Activated CD8-positive, alpha-beta T cell treated with anti-CD3 and anti-CD28 coated beads, Interleukin-2, amount 10 ng/mL, durations not matched to agents 7 days and 5 days (primary cell): ENCODE measurements at regions not wholly inside any gene's neighbourhood (a gene's known extent, or its start where the extent isn't known, plus 50 kb on each side); places are given as distances from the start of the nearest gene placed in this dataset.
A peak's percentile ranks its signal among the peaks of the same experiment; 100 is the strongest.

Experiments used
- ATAC-seq: fragments of 150-1000 bp; cut with Tn5 transposase; one replicate; pipeline ENCODE4 v1.10.0; 2021; ENCODE audit warnings: moderate library complexity
- CTCF ChIA-PET: fragments of 350-600 bp; sonication (Branson Sonifier 250); formaldehyde crosslinking; loops from one replicate; lab custom pipeline; 2021; ENCODE audit warnings: antibody characterized with exemption; lab: Charles Lee
- POLR2A ChIA-PET: fragments of 350-600 bp; sonication (Branson Sonifier 250); formaldehyde crosslinking; loops from one replicate; lab custom pipeline; 2021; ENCODE audit warnings: antibody characterized with exemption; lab: Charles Lee
- DNase-seq: peaks from one replicate; pipeline ENCODE4 v3.0.0-alpha.2; 2020
- H3K27ac Mint-ChIP-seq: one replicate; pipeline ENCODE4 v1.8.0; 2021; ENCODE audit warnings: mild to moderate bottlenecking, mixed read lengths
- H3K27me3 Mint-ChIP-seq: one replicate; pipeline ENCODE4 v1.8.0; 2021; ENCODE audit warnings: low read depth, mixed read lengths
- H3K36me3 Mint-ChIP-seq: one replicate; pipeline ENCODE4 v1.8.0; 2021; ENCODE audit warnings: low read depth, mixed read lengths
- H3K4me1 Mint-ChIP-seq: one replicate; pipeline ENCODE4 v1.8.0; 2021; ENCODE audit warnings: low read depth, mixed read lengths
- H3K4me3 Mint-ChIP-seq: one replicate; pipeline ENCODE4 v1.8.0; 2021; ENCODE audit warnings: mild to moderate bottlenecking, mixed read lengths
- H3K9me3 Mint-ChIP-seq: one replicate; pipeline ENCODE4 v1.8.0; 2022; ENCODE audit warnings: mixed read lengths; ENCODE audit not compliant: insufficient read depth

- H3K9me3 Mint-ChIP-seq = no peaks in the 10 kb centered on the region
- H3K27ac Mint-ChIP-seq = no peak overlapping the region
- DNase-seq = no peak
- CTCF ChIA-PET = no interaction called here
- H3K4me1 Mint-ChIP-seq = no peaks in the 10 kb centered on the region
- no peaks in the 10 kb centered on the region for H3K36me3 Mint-ChIP-seq
- no peaks in the 10 kb centered on the region for H3K27me3 Mint-ChIP-seq
- POLR2A ChIA-PET = no interaction called here
- ATAC-seq = no peak
- H3K4me3 Mint-ChIP-seq = no peak overlapping the region
Measured at GRCh38 chr2:152929628-152930027, 211.2 kb downstream of the ARL6IP6 start.

- DNase-seq (peak; percentile 62), ATAC-seq (peak; percentile 44)
- no peak overlapping the region for H3K4me3 Mint-ChIP-seq
- no peaks in the 10 kb centered on the region for H3K36me3 Mint-ChIP-seq
- H3K9me3 Mint-ChIP-seq = no peaks in the 10 kb centered on the region
- POLR2A ChIA-PET = no interaction called here
- CTCF ChIA-PET = interaction anchor here (0.6 to 1.3 kb wide), 6 partner anchors 9 to 554 kb away, joined by 3 to 4 read pairs (median 3); no protein-coding TSS in a partner anchor
- H3K27me3 Mint-ChIP-seq = no peaks in the 10 kb centered on the region
- no peak overlapping the region for H3K27ac Mint-ChIP-seq
- H3K4me1 Mint-ChIP-seq = no peaks in the 10 kb centered on the region
Measured at GRCh38 chr2:152925547-152926448, 207.4 kb downstream of the ARL6IP6 start.

DNA sequence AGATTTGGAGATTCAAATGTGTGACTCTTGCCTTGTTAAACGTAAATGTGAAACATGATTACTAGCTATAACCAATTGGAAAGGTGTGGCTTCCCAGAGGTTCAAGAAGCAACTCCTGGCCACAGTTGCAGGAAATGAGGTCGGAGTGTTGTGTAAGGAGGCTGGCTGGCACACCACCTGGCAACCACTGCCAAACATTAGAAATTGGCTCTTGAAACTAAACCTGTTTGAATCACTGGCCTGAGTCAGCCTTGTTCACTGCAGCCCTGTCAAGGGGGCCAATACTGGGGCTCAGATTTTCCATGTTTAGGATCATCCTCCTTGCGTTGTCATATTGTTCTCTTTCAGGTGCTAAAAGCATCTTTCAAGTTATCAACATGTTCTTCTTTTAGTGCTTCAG, 206.3 kb downstream of the ARL6IP6 start:
- DNase-seq (no peak), ATAC-seq (no peak)
- ChIA-PET CTCF (interaction anchor here (1.4 kb wide), 1 partner anchor 11 kb away, joined by 3 read pairs; no protein-coding TSS in a partner anchor), POLR2A (no interaction called here)
- H3K9me3 Mint-ChIP-seq = no peaks in the 10 kb centered on the region
- H3K27ac Mint-ChIP-seq = no peak overlapping the region
- H3K36me3 Mint-ChIP-seq = no peaks in the 10 kb centered on the region
- no peaks in the 10 kb centered on the region for H3K27me3 Mint-ChIP-seq
- H3K4me3 Mint-ChIP-seq = no peak overlapping the region
- no peaks in the 10 kb centered on the region for H3K4me1 Mint-ChIP-seq

DNA sequence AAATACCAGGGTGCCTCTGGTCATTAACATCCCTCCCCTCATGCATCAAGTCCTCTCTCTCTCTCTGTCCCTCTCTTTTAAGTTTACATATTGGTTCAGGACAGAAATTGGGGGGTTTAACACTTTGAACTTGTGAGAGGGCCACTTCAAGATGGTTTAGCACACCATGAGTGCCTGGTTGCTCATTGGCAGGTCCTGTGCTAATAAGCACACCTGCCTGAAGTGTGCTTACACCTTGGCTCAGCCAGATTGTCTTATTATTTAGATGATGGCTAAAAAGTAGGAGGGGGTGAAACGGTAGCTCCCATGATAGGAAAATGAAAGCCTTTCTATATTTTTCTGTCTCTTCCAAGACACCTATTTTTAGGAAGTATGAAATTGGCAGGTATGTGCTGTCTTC, 205.8 kb downstream of the ARL6IP6 start:
- H3K4me3 Mint-ChIP-seq = no peak overlapping the region
- H3K9me3 Mint-ChIP-seq = no peaks in the 10 kb centered on the region
- ATAC-seq = no peak
- no peaks in the 10 kb centered on the region for H3K27me3 Mint-ChIP-seq
- H3K36me3 Mint-ChIP-seq = no peaks in the 10 kb centered on the region
- no peak for DNase-seq
- no peaks in the 10 kb centered on the region for H3K4me1 Mint-ChIP-seq
- ChIA-PET CTCF (interaction anchor here (1.4 kb wide), 1 partner anchor 12 kb away, joined by 3 read pairs; no protein-coding TSS in a partner anchor), POLR2A (no interaction called here)
- no peak overlapping the region for H3K27ac Mint-ChIP-seq

DNA sequence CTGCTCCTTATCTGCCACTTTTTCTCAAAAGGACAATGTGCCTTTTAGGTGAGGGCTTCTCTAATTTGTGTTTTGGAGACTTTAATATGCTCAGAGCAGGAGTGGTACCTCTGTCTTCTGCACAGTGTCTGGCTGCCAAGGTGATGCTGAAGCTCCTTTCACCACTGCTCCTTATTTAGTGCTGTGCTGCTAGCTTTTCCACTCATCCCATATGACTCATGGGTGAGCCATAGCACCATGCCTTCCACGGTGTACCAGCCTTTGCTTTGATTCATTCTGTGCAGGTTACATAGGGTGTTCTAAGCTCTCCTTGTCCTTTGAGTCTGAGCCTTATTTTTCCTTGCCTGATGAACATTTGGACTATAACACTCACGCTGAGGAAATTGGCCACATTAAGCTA, 202.4 kb downstream of the ARL6IP6 start:
- H3K9me3 Mint-ChIP-seq = no peaks in the 10 kb centered on the region
- no peak overlapping the region for H3K27ac Mint-ChIP-seq
- DNase-seq (no peak), ATAC-seq (no peak)
- CTCF ChIA-PET = no interaction called here
- no peaks in the 10 kb centered on the region for H3K4me1 Mint-ChIP-seq
- POLR2A ChIA-PET = no interaction called here
- no peaks in the 10 kb centered on the region for H3K36me3 Mint-ChIP-seq
- H3K4me3 Mint-ChIP-seq = no peak overlapping the region
- no peaks in the 10 kb centered on the region for H3K27me3 Mint-ChIP-seq

DNA sequence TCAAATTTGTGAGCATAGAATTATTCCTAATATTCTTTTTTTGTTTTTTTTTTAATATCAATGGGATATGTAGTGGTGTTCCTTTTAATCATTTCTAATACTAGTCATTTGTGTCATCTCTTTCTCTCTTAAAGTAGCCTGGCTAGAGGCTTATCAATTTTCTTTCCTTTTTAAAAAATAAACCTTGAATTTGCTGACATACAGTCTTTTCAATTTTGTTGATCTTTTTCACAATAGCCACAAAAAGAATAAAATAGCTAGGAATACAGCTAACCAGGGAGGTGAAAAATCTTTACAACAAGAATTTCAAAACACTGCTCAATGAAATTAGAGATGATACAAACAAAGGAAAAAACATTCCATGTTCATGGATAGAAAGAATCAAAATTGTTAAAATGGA, 192.6 kb downstream of the ARL6IP6 start:
- Mint-ChIP-seq H3K27ac (no peak overlapping the region), H3K36me3 (no peaks in the 10 kb centered on the region), H3K4me3 (no peak overlapping the region), H3K4me1 (no peaks in the 10 kb centered on the region), H3K27me3 (no peaks in the 10 kb centered on the region), H3K9me3 (no peaks in the 10 kb centered on the region)
- DNase-seq = no peak
- ChIA-PET POLR2A (no interaction called here), CTCF (no interaction called here)
- ATAC-seq = no peak

- H3K4me1 Mint-ChIP-seq = no peaks in the 10 kb centered on the region
- ChIA-PET POLR2A (no interaction called here), CTCF (no interaction called here)
- no peaks in the 10 kb centered on the region for H3K36me3 Mint-ChIP-seq
- H3K27me3 Mint-ChIP-seq = no peaks in the 10 kb centered on the region
- DNase-seq (no peak), ATAC-seq (no peak)
- no peak overlapping the region for H3K4me3 Mint-ChIP-seq
- H3K27ac Mint-ChIP-seq = no peak overlapping the region
- no peaks in the 10 kb centered on the region for H3K9me3 Mint-ChIP-seq
Measured at GRCh38 chr2:152907046-152907445, 188.6 kb downstream of the ARL6IP6 start.

- Mint-ChIP-seq H3K4me3 (no peak overlapping the region), H3K4me1 (no peaks in the 10 kb centered on the region), H3K27me3 (no peaks in the 10 kb centered on the region), H3K36me3 (no peaks in the 10 kb centered on the region), H3K9me3 (no peaks in the 10 kb centered on the region), H3K27ac (no peak overlapping the region)
- DNase-seq (no peak), ATAC-seq (no peak)
- ChIA-PET POLR2A (no interaction called here), CTCF (no interaction called here)
Measured at GRCh38 chr2:152894051-152894450, 175.6 kb downstream of the ARL6IP6 start.

DNA sequence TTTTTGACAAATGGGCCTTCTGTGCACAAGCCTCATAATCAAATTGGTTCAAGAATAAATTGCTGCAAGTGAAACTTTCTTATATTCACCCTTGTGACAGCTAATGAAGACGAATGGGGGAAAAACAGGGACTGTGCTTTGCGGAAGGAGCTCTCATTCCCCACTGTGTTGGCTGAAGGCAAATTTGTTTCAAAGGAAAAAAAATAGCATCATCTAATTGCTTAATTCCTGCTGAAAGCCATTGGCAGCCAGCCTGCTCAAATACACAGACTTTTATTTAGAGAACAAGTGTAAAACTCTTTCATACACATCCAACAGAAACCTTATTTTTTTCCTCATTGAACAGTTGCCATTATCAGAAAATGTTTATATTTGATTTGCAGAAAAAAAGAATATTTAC, 172.3 kb downstream of the ARL6IP6 start:
- Mint-ChIP-seq H3K9me3 (no peaks in the 10 kb centered on the region), H3K36me3 (no peaks in the 10 kb centered on the region), H3K4me3 (no peak overlapping the region), H3K27me3 (no peaks in the 10 kb centered on the region), H3K27ac (no peak overlapping the region), H3K4me1 (no peaks in the 10 kb centered on the region)
- ChIA-PET POLR2A (no interaction called here), CTCF (no interaction called here)
- ATAC-seq (no peak), DNase-seq (no peak)

- no peak for ATAC-seq
- POLR2A ChIA-PET = no interaction called here
- Mint-ChIP-seq H3K27me3 (no peaks in the 10 kb centered on the region), H3K4me3 (no peak overlapping the region), H3K4me1 (no peaks in the 10 kb centered on the region), H3K9me3 (no peaks in the 10 kb centered on the region), H3K27ac (no peak overlapping the region), H3K36me3 (no peaks in the 10 kb centered on the region)
- no peak for DNase-seq
- CTCF ChIA-PET = no interaction called here
Measured at GRCh38 chr2:152883951-152884487, 165.6 kb downstream of the ARL6IP6 start.

- H3K4me3 Mint-ChIP-seq = no peak overlapping the region
- H3K9me3 Mint-ChIP-seq = no peaks in the 10 kb centered on the region
- ATAC-seq = no peak
- ChIA-PET POLR2A (no interaction called here), CTCF (no interaction called here)
- no peak overlapping the region for H3K27ac Mint-ChIP-seq
- H3K27me3 Mint-ChIP-seq = no peaks in the 10 kb centered on the region
- no peaks in the 10 kb centered on the region for H3K36me3 Mint-ChIP-seq
- H3K4me1 Mint-ChIP-seq = no peaks in the 10 kb centered on the region
- DNase-seq = no peak
Measured at GRCh38 chr2:152881527-152881926, 163.1 kb downstream of the ARL6IP6 start.

GRCh38 chr2:152879275-152879674, 160.9 kb downstream of the ARL6IP6 start:
- Mint-ChIP-seq H3K4me3 (no peak overlapping the region), H3K27me3 (no peaks in the 10 kb centered on the region)
- CTCF ChIA-PET = no interaction called here

More at GRCh38 chr2:152879275-152879674, 160.9 kb downstream of the ARL6IP6 start:
- ATAC-seq (no peak), DNase-seq (no peak)
- Mint-ChIP-seq H3K36me3 (no peaks in the 10 kb centered on the region), H3K4me1 (no peaks in the 10 kb centered on the region), H3K9me3 (no peaks in the 10 kb centered on the region), H3K27ac (no peak overlapping the region)
- POLR2A ChIA-PET = no interaction called here
